ENCODE measurements at regions not wholly inside any gene's neighbourhood (a gene's known extent, or its start where the extent isn't known, plus 50 kb on each side); places are given as distances from the start of the nearest gene placed in this dataset.

DNA sequence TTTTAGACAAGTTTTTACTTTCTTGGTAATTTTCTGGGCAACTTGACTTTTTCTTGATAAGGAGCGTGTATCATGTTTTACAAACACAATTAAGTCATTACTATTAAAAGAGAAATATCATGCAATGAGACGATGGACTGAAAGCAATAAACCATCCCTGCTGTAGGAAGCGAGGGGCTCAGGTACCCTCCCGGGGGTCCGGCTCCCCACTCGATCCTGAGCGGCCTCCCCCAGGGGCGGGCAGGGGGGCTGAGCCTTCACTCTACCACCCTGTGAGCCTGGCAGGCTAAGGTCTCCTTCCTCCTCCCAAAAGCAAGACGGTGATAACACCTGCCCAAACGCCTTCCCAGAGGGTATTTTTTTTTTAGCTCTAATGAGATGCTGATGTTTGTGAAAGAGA is 51.8 kb upstream of the ADGRA1 start:
- ChIA-PET POLR2A (ENCODE audit: low non-redundant PET) (no interaction called here), CTCF (interaction anchor here (0.6 to 0.7 kb wide), 2 partner anchors 86 to 124 kb away, joined by 3 read pairs; no protein-coding TSS in a partner anchor)
- no peak overlapping the region for H3K27ac ChIP-seq
- TF ChIP-seq, protein P1, sequence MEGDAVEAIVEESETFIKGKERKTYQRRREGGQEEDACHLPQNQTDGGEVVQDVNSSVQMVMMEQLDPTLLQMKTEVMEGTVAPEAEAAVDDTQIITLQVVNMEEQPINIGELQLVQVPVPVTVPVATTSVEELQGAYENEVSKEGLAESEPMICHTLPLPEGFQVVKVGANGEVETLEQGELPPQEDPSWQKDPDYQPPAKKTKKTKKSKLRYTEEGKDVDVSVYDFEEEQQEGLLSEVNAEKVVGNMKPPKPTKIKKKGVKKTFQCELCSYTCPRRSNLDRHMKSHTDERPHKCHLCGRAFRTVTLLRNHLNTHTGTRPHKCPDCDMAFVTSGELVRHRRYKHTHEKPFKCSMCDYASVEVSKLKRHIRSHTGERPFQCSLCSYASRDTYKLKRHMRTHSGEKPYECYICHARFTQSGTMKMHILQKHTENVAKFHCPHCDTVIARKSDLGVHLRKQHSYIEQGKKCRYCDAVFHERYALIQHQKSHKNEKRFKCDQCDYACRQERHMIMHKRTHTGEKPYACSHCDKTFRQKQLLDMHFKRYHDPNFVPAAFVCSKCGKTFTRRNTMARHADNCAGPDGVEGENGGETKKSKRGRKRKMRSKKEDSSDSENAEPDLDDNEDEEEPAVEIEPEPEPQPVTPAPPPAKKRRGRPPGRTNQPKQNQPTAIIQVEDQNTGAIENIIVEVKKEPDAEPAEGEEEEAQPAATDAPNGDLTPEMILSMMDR (conservative IDR thresholded peaks at IDR 0.05; ENCODE audit: low read depth), result no peak
- no peak for DNase-seq (ENCODE audit: low spot score)

DNA sequence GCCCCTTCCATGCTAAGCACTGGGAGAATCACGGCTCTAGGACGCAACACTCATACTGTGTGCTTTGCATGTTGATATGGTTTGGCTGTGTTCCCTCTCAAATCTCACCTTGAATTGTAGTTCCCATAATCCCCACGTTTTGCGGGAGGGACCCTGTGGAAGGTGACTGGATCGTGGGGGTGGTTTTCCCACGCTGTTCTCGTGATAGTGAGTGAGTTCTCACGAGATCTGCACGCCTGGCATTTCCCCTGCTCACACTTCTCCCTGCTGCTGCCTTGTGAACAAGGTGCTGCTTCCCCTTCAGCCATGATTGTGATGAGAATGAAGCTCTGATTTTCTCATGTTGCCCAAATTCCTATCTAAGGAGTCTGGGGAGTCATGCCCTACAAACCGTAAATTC is 53.0 kb upstream of the ADGRA1 start:
- ChIA-PET POLR2A (ENCODE audit: low non-redundant PET) (no interaction called here), CTCF (no interaction called here)
- no peak overlapping the region for H3K27ac ChIP-seq
- no peak for DNase-seq (ENCODE audit: low spot score)
- TF ChIP-seq, protein P1 (conservative IDR thresholded peaks at IDR 0.05; ENCODE audit: low read depth), result no peak

DNA sequence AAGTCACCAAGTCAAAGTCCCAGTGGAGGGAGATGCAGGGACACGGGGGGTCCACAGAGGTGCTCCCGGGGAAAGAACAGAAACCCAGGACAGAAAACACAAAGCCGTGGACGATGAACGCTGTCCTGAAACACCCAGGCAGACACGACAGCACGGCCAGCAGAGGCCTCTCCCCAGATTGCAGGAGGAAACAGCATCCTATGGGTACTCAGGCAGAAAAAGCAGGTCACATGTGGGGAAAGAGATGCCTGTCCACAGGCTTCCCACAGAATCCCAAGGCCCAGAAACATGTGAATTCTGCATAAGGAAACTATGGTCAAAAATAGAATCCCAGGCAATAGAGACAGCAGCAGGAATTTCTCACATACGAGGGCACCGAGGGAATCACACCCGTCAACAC is 53.6 kb upstream of the ADGRA1 start:
- TF ChIP-seq, protein P1 (conservative IDR thresholded peaks at IDR 0.05; ENCODE audit: low read depth), result no peak
- DNase-seq (ENCODE audit: low spot score), result no peak
- POLR2A ChIA-PET (ENCODE audit: low non-redundant PET), result no interaction called here
- CTCF ChIA-PET, result interaction anchor here (0.6 kb wide), 1 partner anchor 257 kb away, joined by 3 read pairs; no protein-coding TSS in a partner anchor
- no peak overlapping the region for H3K27ac ChIP-seq

DNA sequence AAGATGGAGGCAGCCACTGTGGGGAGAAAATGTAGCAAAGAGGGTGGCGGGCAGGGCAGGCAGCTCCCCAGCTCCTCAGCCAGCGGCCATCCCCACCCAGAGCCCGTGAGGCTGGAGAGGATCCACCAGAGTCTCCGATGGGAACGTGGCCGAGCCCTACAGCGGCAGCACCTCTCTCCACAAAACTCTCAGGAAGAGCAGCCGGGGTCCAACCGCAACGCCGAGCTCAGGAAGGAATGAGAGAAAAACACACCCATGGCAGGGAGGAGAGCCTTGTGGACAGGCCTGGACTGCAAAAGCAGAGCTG is 54.0 kb upstream of the ADGRA1 start:
- ChIA-PET POLR2A (ENCODE audit: low non-redundant PET) (no interaction called here), CTCF (no interaction called here)
- DNase-seq (ENCODE audit: low spot score), result no peak
- TF ChIP-seq, protein P1 (conservative IDR thresholded peaks at IDR 0.05; ENCODE audit: low read depth), result no peak
- H3K27ac ChIP-seq, result no peak overlapping the region

DNA sequence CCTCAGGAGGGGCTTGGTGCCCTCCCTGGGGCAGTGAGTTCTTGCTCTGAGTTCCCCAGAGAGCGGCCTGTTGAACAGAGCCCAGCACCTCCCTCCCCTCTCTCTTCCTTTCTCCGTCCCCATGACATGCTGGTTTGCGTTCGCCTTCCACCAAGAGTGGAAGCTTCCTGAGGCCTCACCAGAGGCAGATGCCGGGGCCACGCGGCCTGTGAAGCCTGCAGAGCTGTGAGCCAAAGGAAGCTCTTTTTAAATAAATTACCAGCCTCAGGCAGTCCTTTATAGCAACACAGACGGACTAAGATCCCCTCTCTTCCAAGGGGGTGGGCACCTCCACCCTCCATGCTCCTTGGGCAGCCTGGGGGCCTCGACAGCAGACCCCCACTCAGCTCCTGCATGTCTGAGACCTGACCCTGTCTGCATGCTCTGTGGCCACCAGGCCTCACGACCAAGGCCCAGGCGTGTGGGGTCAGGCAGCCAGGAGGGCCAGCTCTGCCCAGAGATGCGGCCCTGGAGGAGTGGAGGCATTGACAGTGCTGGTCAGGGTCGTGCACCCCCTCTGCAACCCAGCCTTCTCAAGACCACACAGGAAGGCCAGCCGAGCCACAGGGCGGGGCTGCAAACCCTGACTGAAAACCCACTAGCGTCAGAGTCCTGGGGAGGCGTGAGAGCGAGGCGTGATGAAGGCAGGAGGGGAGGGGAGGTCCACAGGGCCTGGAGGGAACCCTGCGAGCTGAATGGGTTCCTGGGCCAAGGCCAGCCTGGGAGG is 54.6 kb upstream of the ADGRA1 start:
- TF ChIP-seq, protein P1 (conservative IDR thresholded peaks at IDR 0.05; ENCODE audit: low read depth), result no peak
- CTCF ChIA-PET, result no interaction called here
- POLR2A ChIA-PET (ENCODE audit: low non-redundant PET), result no interaction called here

DNA sequence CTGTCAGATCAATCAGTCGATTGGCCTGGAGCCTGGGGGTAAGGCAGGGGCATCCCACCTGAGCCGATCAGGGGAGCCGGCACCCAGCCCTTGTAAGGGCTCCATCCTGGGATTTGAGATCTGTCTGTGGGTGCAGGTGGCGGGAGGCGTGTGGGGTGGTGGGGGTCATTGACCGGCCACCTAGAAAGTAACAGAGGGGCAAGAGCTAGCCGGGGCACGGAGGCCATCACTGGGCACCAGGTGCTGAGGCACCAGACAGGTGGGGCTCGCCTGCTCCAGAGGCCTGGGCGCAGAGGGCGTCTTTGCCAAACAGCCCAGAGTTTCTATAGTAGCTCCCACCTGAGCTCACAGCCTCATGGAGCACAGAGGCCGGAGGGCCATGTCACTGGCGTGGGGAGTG is 55.5 kb upstream of the ADGRA1 start:
- CTCF ChIA-PET, result no interaction called here
- POLR2A ChIA-PET (ENCODE audit: low non-redundant PET), result no interaction called here
- TF ChIP-seq, protein P1 (conservative IDR thresholded peaks at IDR 0.05; ENCODE audit: low read depth), result no peak
- H3K27ac ChIP-seq, result no peak overlapping the region
- no peak for DNase-seq (ENCODE audit: low spot score)

More for the DNA sequence above, 54.6 kb upstream of the ADGRA1 start:
- no peak for DNase-seq (ENCODE audit: low spot score)
- no peak overlapping the region for H3K27ac ChIP-seq
